ENCODE measurements at regions not wholly inside any gene's neighbourhood (a gene's known extent, or its start where the extent isn't known, plus 50 kb on each side); places are given as distances from the start of the nearest gene placed in this dataset.

DNA sequence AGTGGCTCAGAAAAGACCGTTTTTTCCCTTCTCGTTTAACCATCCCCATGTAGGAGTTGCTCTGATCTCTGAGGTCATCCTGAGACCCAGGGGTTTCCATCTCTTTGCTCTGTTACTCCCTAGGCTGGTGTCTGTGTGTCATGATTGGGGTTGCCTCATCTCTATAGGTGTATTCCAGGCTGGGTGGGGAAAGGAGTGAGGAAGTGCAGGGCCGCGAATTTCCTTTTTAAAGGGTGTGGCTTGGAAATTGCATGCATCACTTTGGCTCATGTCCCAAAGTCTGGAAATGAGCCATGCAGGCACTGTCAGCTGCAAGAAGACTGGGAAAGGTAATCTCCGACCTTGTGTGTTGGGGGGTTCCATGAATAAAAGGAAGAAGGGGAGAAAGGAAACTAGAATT, 201.9 kb downstream of the AACS start:
- DNase-seq (ENCODE audit: low read depth in 2 of 2) = no peak

DNA sequence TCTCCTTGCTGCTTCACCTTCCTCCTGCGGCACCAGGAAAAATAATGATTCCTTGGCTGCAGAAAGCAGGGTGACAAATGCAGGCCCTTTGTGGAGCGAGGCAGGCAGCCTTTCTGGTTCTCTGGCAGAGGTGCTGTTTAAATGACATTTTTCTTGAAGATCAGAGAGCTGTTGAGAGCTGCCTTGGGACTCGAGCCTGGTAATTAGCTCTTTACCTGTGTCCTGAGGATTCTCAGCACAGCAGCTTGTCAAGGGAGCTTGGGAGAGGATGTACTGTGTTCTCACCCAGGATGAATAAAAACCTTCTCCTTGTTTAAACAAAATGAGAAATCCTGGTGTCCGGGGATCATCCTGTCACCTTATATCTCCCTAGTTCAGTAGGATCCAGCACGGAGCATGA, 204.0 kb downstream of the AACS start:
- no peak for DNase-seq (ENCODE audit: low read depth in 2 of 2)

DNA sequence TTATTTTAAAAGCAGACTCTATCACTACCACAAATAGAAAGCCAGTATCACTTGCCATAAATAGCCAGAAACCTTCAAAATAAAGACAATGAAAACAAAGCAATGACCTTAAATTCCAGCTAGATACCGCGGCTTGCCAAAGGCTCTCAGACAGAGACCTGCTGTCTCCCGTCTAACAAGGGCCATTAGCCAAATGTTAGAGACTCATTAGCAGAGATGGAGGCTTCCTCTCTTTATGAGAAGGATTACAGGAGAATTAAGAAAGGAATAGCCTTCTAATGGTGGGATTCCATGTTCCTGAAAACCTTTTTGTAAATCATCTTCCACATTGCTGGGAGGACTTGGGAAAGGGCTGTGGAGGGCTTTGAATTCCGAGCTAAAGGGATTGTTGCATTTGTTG, 206.7 kb downstream of the AACS start:
- DNase-seq (ENCODE audit: low read depth in 2 of 2) = no peak

DNA sequence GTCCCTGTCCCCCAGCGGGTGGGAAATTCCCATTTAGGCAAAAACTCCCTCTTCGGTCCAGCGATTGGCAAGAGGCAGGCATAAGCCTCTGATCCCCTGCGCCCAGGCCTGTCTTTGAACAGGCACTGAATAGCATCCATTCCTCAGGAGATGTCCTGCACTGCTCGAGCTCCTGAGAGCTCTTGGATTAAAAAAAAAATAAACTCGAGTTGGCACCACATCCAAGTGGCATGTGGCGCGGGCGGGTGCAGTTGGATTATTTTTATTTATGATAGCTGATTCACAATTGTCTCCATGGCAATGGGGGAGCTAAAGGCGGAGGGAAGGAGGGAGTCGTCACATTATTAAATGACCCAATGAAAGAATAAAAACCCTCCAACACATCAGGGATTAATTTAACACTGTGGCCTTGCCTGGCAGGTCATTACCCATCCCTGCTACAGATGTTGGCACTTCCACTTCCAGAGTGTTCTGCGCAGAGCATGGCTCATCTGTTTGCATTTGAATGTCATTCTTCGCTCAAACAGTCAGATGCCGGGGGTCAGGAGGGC, 207.2 kb downstream of the AACS start:
- DNase-seq (ENCODE audit: low read depth in 2 of 2) = no peak

DNA sequence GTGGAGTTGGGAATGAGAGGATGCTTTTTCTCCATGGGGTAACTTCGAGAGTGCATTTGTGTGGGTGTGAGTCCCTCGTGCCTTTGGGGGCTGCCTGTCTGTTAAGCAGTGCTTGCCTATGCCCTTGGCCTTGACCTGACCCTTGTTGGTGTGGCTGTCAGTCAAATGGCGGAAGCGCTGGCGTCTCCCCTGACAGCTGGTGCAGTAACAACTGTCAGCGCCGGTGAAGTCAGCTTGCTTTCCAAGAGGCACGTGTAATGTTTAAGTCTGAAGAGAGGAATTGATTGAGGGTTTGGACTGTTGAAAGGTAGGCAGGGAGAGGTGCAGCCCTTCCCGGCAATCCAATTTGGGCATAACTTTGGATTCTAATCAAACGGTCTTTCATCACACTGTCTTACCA, 211.3 kb downstream of the AACS start:
- DNase-seq (ENCODE audit: low read depth in 2 of 2) = no peak

DNA sequence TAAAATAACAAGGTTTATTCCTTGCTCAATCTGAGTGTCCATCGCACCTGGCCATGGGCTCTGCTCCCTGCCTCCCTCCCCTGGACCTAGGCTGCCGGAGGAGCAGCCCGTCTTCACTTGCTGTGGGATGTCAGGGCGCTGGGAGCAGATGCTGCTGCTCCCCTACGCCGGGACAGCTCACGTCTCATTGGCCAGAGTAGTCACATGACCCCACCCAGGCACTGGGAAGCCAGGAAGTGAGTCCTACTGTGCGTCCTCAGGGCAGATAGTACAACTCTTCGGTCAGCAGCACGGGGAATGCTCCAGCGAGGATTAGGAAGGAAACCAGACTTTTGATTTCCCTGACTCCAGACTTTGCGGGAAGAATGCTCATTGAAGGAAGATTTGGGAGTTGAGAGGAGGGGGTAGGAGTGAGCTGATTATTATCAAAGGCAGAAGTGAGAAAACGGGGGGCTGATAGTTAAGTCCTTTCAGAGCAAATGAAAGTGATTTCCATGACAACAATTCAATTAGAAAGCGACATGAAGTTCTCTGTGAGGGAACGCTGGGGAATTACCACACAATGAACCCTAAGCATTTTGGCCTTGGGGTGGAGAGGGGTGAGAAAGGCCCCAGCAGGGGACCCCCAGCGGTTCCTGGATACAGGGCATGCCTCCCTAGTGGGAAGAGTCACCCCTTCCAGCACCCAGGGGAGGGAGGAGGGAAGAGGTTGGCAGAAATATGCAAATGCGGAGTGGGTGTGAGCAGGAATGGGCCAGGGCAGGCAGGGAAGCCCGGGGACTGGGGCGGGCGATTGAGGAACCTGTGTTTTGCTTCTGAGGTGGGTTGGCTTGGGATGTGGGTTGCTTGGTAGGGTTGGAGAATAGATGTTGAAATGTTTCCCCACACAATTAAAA, 215.5 kb downstream of the AACS start:
- no peak for DNase-seq (ENCODE audit: low read depth in 2 of 2)

DNA sequence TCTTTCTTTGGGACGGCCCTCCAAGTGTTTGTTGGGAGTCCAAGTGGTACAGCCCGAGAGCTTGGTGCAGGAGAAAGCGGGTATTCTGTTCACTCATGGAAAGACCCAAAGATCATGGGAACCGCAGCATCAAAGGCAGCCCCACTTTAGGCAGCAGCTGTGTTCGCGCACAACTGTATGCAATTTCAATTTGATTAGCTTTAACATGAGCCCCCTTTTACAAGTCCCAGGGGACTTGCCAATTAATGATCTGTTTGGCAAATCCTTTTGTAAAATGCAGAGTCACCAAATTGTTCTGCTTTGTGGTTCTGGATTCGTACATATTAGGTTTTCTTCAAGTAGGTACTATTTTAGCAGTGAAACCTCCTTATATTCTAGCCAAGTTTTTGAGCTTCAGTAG, 217.7 kb downstream of the AACS start:
- DNase-seq (ENCODE audit: low read depth in 2 of 2) = no peak

DNA sequence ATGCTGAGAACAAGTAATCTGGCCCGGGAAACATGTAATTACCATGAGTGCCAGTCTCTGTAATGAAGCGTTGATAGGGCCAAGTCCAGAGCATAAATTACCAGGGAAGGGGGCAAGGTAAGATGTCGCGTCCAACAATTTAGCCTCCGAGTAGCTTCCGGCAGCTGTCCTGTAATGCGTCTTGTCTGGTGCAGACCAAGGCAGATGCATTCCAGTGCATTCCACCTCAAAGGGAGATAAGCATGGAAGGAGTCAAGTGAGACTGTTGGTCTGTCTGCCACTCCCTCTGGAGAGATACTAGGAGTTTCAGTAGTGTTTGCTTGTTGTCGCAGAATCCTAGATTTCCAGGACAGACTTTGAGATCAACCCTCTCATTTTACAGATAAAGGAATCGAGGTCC, 218.3 kb downstream of the AACS start:
- no peak for DNase-seq (ENCODE audit: low read depth in 2 of 2)

DNA sequence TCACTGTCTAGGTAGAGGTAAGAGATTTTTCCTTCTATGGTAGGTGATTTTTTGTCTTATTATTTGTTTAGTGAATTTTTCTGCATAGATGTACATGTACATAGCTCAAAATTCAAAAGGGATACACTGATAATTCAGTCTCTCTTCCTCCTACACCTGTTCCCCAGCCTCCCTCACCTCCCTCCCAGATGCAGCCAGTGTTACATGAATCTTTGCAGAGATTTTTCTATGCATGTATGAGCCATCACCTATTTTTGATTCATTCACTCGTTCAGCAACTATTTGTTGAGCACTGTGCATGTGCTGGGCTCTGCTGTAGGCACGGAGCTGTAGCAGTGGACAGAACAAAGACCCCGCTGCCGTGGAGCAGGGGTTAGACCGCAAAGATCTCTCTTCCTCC, 218.9 kb downstream of the AACS start:
- DNase-seq (ENCODE audit: low read depth in 2 of 2) = no peak

DNA sequence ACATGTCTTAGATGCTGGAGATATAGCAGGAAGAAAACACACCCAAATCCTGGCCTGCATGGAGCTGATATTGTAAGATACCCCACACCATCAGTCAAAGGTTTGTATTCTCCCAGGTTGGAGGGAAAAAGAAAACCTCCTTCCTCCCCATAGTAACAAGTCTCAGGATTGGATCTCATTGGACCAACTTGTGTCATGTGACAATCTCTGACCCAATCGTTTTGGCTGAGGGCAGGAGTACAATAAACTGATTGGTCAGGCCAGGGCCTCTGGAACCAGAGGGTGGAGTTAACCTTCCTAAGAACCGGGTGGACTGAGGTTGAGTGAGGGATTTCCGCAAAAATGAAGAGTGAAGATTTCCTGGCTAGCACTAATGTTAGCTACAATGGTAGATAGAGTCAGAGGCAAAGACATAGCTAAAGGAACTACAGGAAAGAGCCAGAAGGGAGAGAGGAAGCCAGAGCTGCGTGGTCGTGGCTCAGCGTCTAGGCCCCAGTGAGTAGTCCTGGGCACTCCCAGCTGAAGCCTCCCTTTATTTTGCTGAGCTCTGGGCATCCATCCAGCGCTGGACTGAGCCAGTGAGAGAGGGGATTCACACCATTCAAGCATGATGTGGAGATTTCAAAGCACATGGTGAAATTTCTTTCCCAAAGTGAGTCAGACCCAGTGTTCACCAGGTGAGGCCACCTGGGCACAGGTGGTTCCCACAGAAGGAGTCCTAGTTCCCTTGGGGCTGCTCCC, 219.9 kb downstream of the AACS start:
- DNase-seq (ENCODE audit: low read depth in 2 of 2) = no peak

DNA sequence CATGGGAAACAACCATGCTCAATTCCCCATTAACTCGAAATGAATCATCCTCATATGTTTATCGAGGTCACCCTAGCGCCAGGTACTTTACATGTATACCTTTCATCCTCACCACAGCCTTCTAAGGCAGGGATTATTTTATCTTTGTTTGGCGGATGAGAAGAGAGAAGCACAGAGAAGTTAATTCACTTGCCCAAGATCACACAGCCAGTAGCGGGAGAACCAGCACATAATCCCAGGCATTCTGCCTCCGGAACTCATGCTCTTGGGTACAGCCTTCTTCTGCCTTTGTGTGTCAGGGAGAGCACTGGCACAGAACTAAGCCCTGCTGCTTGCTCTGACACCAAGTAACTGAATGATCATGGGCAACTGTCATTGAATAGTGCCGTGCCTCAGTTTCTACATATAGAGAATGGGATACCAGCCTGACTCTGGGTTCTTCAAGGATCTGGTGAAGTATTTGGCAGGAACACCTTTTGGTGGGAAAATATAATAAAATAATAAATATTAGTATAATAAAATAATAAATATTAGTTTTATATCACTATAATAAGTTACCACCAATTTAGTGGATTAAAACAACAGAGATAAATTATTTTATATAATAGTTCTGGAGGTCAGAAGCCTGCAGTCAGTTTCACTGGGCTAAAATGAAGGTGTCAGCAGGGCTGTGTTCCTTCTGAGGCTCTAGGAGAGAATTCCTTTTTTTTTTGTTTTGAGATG, 220.9 kb downstream of the AACS start:
- no peak for DNase-seq (ENCODE audit: low read depth in 2 of 2)

DNA sequence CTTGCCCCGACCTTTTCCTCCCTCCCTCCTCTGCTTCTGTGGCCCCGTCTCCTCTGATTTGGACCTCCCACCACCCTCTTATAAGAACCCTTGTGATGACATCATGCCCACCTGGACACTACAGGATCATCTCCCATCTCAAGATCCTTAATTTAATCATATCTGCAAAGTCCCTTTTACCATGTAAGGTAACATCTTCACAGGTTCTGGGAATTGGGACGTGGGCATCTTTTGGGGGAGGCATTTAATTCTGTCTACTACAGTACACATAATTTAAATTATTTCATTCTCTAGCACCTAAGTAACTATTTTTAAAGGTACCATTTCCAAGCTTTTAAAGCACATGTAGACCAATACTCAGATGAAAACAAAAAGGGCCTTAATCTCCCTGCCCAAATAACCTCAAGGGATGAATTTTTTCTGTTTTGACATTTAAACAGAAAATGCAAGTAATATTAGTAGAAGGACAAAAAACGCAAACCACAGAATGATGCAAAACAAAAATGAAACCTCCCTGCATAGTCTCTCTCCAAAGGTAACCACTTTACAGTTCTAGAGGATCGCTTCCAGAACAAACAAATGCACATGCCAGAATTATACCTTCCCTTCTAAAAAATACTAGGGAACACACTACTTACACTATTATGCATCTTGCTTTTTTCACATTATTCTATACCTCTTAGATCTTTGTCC, 222.1 kb downstream of the AACS start:
- DNase-seq (ENCODE audit: low read depth in 2 of 2) = no peak

DNA sequence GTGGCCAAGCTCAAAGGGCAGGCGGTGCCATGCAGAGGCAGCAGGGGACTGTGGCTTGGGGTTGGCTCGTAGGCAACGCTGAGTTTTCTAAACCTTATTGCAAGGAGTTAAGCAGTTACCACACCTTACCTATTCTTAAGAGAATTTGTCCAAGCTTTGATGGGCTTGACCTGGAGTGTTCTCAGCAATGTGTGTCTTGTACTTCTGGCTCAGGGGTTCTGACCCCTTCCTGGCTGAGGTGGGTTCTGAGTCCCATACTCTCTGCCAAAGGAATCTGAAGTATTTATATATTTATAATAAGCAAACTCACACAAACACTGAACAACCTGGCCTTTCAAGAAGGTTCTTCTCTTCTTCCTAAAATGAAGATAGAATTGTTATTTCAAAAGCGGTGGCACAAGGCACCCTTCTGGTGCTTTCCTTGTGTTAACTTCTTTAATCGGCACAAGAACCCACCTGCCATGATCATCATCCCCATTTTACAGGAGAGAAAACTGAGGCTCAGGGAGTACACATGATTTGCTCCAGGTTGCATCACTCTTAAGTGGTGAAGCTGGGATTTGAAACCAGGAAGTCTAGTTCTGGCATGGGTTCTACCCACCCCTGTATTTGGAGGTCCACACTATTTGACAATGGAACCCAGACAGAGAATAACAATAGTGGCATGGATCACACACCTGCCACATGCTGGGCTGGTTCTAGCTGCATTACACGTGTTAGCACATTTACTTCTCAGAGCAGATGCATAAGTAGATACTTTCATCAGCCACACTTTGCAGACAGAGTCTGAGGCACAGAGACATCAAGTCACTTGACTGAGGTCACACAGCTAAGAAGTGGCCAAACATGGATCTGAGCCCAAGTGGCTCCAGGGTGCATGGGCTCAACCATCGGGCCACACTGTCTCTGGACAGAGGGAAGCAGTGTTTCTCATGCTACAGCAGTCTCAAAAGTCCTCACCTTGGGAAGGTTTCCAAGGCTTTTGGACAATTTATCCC, 224.0 kb downstream of the AACS start:
- no peak for DNase-seq (ENCODE audit: low read depth in 2 of 2)

DNA sequence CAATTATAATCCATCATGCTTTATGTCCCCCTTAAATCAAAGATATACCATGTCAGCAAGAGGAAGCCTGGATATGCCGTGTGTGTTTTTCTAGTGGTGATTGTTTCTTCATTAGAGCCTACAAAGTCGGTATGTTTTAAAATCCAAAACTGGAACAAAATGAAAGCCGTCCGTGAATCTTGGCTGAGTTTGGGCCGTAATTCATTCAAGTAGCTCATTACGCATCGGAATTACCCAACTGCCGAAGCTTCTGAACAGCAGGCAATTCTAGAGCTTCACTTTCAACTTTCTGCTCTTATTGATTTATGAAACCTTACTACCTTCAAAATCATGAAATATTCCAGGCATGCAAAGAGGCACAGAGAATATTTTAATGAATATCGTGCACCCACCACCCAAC, 224.7 kb downstream of the AACS start:
- DNase-seq (ENCODE audit: low read depth in 2 of 2) = no peak

DNA sequence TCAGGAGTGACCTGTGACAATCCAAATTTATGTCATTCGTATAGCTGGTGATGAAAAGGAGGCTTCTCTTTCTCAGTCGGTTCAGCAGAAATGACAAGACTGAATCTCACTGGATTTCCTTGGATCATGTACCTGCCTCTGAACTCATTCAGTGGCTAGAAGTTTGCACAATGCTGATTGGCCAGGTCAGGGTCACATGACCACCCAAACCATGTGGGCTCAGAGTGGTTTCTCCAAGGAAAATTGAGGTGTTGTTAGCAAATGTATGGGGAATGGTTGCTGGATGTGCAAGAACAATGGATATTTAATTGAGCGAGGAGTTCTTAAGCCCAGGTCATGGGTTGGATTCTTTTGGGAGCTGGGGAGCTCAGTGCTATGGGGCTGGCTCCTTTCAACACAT, 227.5 kb downstream of the AACS start:
- no peak for DNase-seq (ENCODE audit: low read depth in 2 of 2)

DNA sequence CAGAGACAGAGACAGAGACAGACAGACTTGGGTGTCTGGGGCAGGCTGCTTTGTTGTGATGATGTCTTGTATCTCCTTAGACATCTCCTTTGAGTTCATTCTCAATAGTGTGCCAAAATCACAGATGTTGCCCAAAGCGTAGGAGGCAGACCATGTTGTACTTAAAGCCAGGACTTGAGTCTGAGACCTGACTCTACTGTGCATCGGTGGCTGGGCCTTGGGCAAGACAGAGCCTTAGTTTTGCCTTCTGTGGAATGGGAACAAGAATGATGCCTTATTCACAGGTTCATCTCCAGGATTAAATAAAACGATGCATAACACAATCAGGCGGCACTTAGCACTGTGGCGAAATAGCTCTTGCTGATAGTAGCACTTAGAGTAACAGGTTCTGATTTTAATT, 230.3 kb downstream of the AACS start:
- no peak for DNase-seq (ENCODE audit: low read depth in 2 of 2)

DNA sequence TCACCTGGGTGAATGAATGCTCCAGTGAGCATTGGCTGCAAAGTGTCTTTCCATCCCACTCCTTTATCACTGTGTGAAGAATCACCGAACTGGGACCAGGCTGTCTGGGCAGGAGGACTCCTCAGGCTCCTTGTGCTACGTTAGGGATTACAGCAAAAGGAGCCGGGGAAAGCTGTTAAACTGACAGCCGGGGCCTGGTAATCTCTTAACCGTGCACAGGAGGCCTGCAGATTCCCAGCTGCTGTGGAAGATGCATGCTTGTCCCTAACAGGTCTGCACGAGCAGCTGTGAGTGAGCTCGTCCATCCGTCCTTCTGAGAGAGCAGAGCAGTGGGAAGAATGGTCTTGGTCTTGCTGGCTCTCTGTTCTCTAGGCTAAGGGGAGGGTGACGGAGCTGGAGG, 231.5 kb downstream of the AACS start:
- no peak for DNase-seq (ENCODE audit: low read depth in 2 of 2)

DNA sequence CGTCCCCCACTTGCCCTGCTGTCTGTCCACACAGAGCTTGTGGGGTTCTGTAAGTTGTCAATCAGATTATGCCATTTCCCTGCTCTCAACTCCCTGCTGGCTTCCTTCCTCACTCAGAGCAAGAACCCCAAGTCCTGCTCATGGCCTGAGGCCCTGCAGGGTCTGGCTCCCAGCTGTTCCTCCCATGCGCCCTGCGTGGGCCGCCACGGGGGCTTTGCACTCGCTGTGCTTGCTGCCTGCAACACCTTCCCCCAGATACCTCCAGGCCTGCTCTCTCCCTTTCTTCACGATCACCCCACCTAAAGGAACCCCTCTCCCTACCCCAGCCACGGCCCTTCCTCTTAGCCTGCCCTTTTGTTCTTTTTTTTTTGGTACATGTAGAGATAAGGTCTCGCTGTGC, 234.6 kb downstream of the AACS start:
- DNase-seq (ENCODE audit: low read depth in 2 of 2) = no peak

DNA sequence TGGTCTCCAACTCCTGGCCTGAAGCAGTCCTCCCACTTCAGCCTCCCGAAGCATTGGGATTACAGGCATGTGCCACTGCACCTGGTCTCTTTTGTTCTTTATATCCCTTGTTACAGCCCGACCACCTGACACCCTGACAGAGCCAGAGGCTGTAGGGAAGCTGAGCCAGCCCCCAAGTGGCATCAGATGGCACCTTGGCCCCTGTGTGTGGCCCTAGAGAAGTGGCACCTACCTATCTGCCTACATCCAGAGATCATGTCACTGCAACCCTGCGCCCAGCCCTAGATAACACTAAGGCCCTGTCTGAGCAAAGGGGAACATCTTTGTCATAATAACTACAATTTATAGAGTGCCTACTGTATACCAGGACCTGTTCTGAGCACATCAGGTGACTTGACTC, 235.0 kb downstream of the AACS start:
- no peak for DNase-seq (ENCODE audit: low read depth in 2 of 2)

DNA sequence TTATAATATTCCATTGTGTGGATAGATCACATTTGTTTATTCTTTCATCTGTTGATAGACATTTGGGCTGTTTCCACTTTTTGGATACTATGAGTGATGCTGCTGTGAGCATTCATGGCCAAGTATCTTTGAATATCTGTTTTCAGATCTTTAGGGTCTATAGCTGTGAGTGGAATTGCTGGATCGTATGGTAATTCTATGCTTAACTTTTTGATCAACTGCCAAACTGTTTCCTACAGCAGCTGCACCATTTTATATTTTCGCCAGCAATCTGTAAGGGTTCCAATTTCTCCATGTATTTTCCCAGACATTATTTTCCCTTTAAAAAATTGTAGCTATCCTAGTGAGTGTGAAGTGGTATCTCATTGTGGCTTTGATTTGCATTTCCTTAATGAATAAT, 238.1 kb downstream of the AACS start:
- no peak for DNase-seq (ENCODE audit: low read depth in 2 of 2)

All from lung microvascular endothelial cell (primary cell).